SK-N-SH (cell line): ENCODE measurements at regions not wholly inside any gene's neighbourhood (a gene's known extent, or its start where the extent isn't known, plus 50 kb on each side); places are given as distances from the start of the nearest gene placed in this dataset.

Source experiments
- CTCF ChIA-PET: fragments of 300-600, 350-600 bp; formaldehyde crosslinking; extraction: SDS; loops from one replicate; lab custom pipeline; 2021; lab: Yijun Ruan, JAX
- POLR2A ChIA-PET: fragments of 350-600 bp; sonication (Branson Sonifier 250); formaldehyde crosslinking; extraction: SDS; loops from one replicate; lab custom pipeline; 2020; ENCODE audit warnings: antibody characterized with exemption, inconsistent platforms; lab: Yijun Ruan, JAX
- DNase-seq: peaks from one replicate; pipeline ENCODE4 v3.0.0; 2012
- H2AFZ ChIP-seq: fragments of 200-600 bp; sonication (generic); 2 replicates; pipeline ENCODE4 v1.8.1; 2016; ENCODE audit warnings: antibody characterized with exemption, mild to moderate bottlenecking, low read depth
- H3F3A ChIP-seq: fragments of 200-600 bp; sonication (generic); replicated peaks from 2 replicates; pipeline ENCODE3; 2016; ENCODE audit warnings: antibody characterized with exemption, mild to moderate bottlenecking; ENCODE audit not compliant: insufficient read depth
- H3K27ac ChIP-seq, 2 experiments: fragments of 200-500 bp in 1 of 2; fragments of 200-600 bp in 1 of 2; sonication (Bioruptor generic) in 1 of 2; sonication (generic), shearing (Covaris generic) in 1 of 2; 2 replicates each; pipeline versions ENCODE4 v1.5.1 to v1.6.1; 2014 to 2016; ENCODE audit warnings: low read depth in 2 of 2, inconsistent platforms in 1 of 2, low read length in 1 of 2, mild to moderate bottlenecking in 1 of 2, mixed read lengths in 1 of 2
- H3K27me3 ChIP-seq: fragments of 200-600 bp; sonication (generic), shearing (Covaris generic); 2 replicates; pipeline ENCODE4 v1.6.1; 2016; ENCODE audit warnings: mixed run types; ENCODE audit not compliant: insufficient read depth
- H3K36me3 ChIP-seq, 2 experiments: fragments of 200-500 bp in 1 of 2; fragments of 200-600 bp in 1 of 2; sonication (Bioruptor generic) in 1 of 2; sonication (generic) in 1 of 2; replicated peaks in 1 of 2; 2 replicates each; pipeline versions ENCODE3 to v1.5.1; 2014 to 2016; ENCODE audit warnings: low read length in 1 of 2, mild to moderate bottlenecking in 1 of 2; ENCODE audit not compliant: insufficient read depth in 2 of 2, control insufficient read depth in 1 of 2
- H3K4me1 ChIP-seq, 2 experiments: fragments of 200-500 bp in 1 of 2; fragments of 200-600 bp in 1 of 2; sonication (Bioruptor generic) in 1 of 2; sonication (generic), shearing (Covaris generic) in 1 of 2; 2 replicates each; pipeline versions ENCODE4 v1.5.1 to v1.6.1; 2014 to 2016; ENCODE audit warnings: low read depth in 1 of 2, low read length in 1 of 2, mixed run types in 1 of 2; ENCODE audit not compliant: insufficient read depth in 2 of 2, control insufficient read depth in 1 of 2
- H3K4me2 ChIP-seq: fragments of 200-600 bp; sonication (generic), shearing (Covaris generic); 2 replicates; pipeline ENCODE4 v1.6.1; 2017; ENCODE audit warnings: mixed run types
- H3K4me3 ChIP-seq, 2 experiments: fragments of 200-500 bp in 1 of 2; fragments of 200-600 bp in 1 of 2; sonication (Bioruptor generic) in 1 of 2; sonication (generic), shearing (Covaris generic) in 1 of 2; 2 replicates each; pipeline versions ENCODE4 v1.5.1 to v1.8.1; 2014 to 2016; ENCODE audit warnings: low read depth in 2 of 2, inconsistent platforms in 1 of 2, low read length in 1 of 2, mild to moderate bottlenecking in 1 of 2, mixed read lengths in 1 of 2, moderate library complexity in 1 of 2
- H3K79me2 ChIP-seq: fragments of 200-600 bp; sonication (generic); 2 replicates; pipeline ENCODE4 v1.8.1; 2017; ENCODE audit warnings: mild to moderate bottlenecking; ENCODE audit not compliant: insufficient read depth
- H3K9ac ChIP-seq: fragments of 200-600 bp; sonication (generic); 2 replicates; pipeline ENCODE4 v1.6.1; 2017; ENCODE audit warnings: mixed run types
- H3K9me2 ChIP-seq: fragments of 200-600 bp; sonication (generic); 2 replicates; pipeline ENCODE4 v1.6.1; 2017; ENCODE audit warnings: mixed run types
- H3K9me3 ChIP-seq: fragments of 200-600 bp; sonication (generic); 2 replicates; pipeline ENCODE4 v1.6.1; 2017; ENCODE audit warnings: mixed run types, mild to moderate bottlenecking, moderate library complexity
- H4K20me1 ChIP-seq: fragments of 200-600 bp; sonication (generic); 2 replicates; pipeline ENCODE4 v1.6.1; 2017; ENCODE audit warnings: mild to moderate bottlenecking, mixed run types; ENCODE audit not compliant: insufficient read depth
- CHD2 ChIP-seq: fragments of 150-350 bp; IDR thresholded peaks from 2 replicates; pipeline ENCODE4 v1.6.1; 2018; ENCODE audit warnings: low read length; ENCODE audit not compliant: partially characterized antibody
- CTCF ChIP-seq: fragments of 200-600 bp; sonication (generic); IDR thresholded peaks from 2 replicates; pipeline ENCODE4 v1.6.1; 2017; ENCODE audit warnings: antibody characterized with exemption, mild to moderate bottlenecking, moderate library complexity
- ELF1 ChIP-seq: IDR thresholded peaks from 2 replicates; pipeline ENCODE4 v1.4.0; 2012
- EZH2phosphoT487 ChIP-seq: fragments of 200-600 bp; sonication (generic); IDR thresholded peaks from 2 replicates; pipeline ENCODE4 v1.6.1; 2017; ENCODE audit warnings: low read depth, mixed run types, mild to moderate bottlenecking, antibody characterized with exemption, moderate library complexity, borderline replicate concordance
- FOXM1 ChIP-seq: IDR thresholded peaks from 2 replicates; pipeline ENCODE4 v1.4.0; 2012; ENCODE audit warnings: low read depth, mild to moderate bottlenecking
- GATA2 ChIP-seq: sonication (generic); formaldehyde crosslinking; IDR thresholded peaks from 2 replicates; pipeline ENCODE4 v1.5.0; 2020; ENCODE audit warnings: mild to moderate bottlenecking, missing genetic modification reagents
- JUND ChIP-seq: IDR thresholded peaks from 2 replicates; pipeline ENCODE4 v1.4.0; 2012
- MXI1 ChIP-seq: IDR thresholded peaks from 2 replicates; pipeline ENCODE4 v1.6.1; 2012; ENCODE audit warnings: mild to moderate bottlenecking, low read depth, low read length, improper control_type of control experiment
- NRF1 ChIP-seq: IDR thresholded peaks from 2 replicates; pipeline ENCODE4 v1.6.1; 2012; ENCODE audit warnings: low read depth, mild to moderate bottlenecking, low read length
- POLR2AphosphoS5 ChIP-seq: IDR thresholded peaks from 2 replicates; pipeline ENCODE4 v1.6.1; 2012; ENCODE audit warnings: low read depth, low read length
- RAD21 ChIP-seq: IDR thresholded peaks from 2 replicates; pipeline ENCODE4 v1.6.1; 2012; ENCODE audit warnings: mild to moderate bottlenecking, low read length
- RCOR1 ChIP-seq: fragments of 150-350 bp; IDR thresholded peaks from 2 replicates; pipeline ENCODE4 v1.6.1; 2017; ENCODE audit warnings: antibody characterized with exemption, low read length
- RFX5 ChIP-seq: IDR thresholded peaks from 2 replicates; pipeline ENCODE4 v1.6.1; 2012; ENCODE audit warnings: mild to moderate bottlenecking, improper control_type of control experiment, low read length
- RXRA ChIP-seq: IDR thresholded peaks from 2 replicates; pipeline ENCODE4 v1.4.0; 2012; ENCODE audit warnings: low read depth, mild to moderate bottlenecking, borderline replicate concordance
- SMC3 ChIP-seq: IDR thresholded peaks from 2 replicates; pipeline ENCODE4 v1.6.1; 2012; ENCODE audit warnings: low read depth, low read length, improper control_type of control experiment
- TAF1 ChIP-seq: IDR thresholded peaks from 2 replicates; pipeline ENCODE4 v1.6.1; 2012; ENCODE audit warnings: low read depth, mild to moderate bottlenecking, low read length, moderate library complexity, borderline replicate concordance
- TCF12 ChIP-seq: IDR thresholded peaks from 2 replicates; pipeline ENCODE4 v1.4.0; 2012
- USF2 ChIP-seq: fragments of 150-350 bp; IDR thresholded peaks from 2 replicates; pipeline ENCODE4 v1.6.1; 2017; ENCODE audit warnings: antibody characterized with exemption, low read length, low read depth, borderline replicate concordance
- YY1 ChIP-seq: IDR thresholded peaks from 2 replicates; pipeline ENCODE4 v1.4.0; 2012; ENCODE audit warnings: low read depth, mild to moderate bottlenecking
- WGBS: methylation state at CpG from one replicate; pipeline ENCODE4 v1.1.6; 2017; ENCODE audit warnings: low lambda C conversion rate; 5-methylcytosine and 5-hydroxymethylcytosine counted together
- TF ChIP-seq, protein P1 (sequence below): IDR thresholded peaks from 2 replicates; pipeline ENCODE4; 2012
- TF ChIP-seq, protein P2 (sequence below): IDR thresholded peaks from 2 replicates; pipeline ENCODE4 v1.4.0; 2012; ENCODE audit warnings: low read depth, borderline replicate concordance

GRCh38 chr10:84805149-84805548 lies 476.8 kb downstream of the CCSER2 start:
- WGBS = 13% methylated on average over 2 of the region's 2 CpGs
- Histone ChIP-seq H3K9me2 (no peaks in the 10 kb centered on the region), H3K27ac (no peak overlapping the region), H3K4me1 (no peaks in the 10 kb centered on the region; a peak in 1 of 4 replicates), H3K79me2 (no peaks in the 10 kb centered on the region), H2AFZ (no peak overlapping the region), H3K9ac (no peak overlapping the region), H3K36me3 (no peaks in the 10 kb centered on the region), H3K4me2 (no peak overlapping the region), H3F3A (no peaks in the 10 kb centered on the region), H3K9me3 (no peaks in the 10 kb centered on the region), H3K4me3 (no peak overlapping the region), H3K27me3 (no peaks in the 10 kb centered on the region), H4K20me1 (no peaks in the 10 kb centered on the region)
- ChIA-PET CTCF (no interaction called here), POLR2A (no interaction called here)
- TF ChIP-seq USF2 (no peak), RXRA (no peak), RCOR1 (no peak), NRF1 (no peak), EZH2phosphoT487 (no peak), MXI1 (no peak), FOXM1 (no peak), TCF12 (no peak), YY1 (no peak), CHD2 (no peak), TAF1 (no peak), ELF1 (no peak), JUND (no peak), RAD21 (no peak), SMC3 (no peak)
- TF ChIP-seq, protein P1, sequence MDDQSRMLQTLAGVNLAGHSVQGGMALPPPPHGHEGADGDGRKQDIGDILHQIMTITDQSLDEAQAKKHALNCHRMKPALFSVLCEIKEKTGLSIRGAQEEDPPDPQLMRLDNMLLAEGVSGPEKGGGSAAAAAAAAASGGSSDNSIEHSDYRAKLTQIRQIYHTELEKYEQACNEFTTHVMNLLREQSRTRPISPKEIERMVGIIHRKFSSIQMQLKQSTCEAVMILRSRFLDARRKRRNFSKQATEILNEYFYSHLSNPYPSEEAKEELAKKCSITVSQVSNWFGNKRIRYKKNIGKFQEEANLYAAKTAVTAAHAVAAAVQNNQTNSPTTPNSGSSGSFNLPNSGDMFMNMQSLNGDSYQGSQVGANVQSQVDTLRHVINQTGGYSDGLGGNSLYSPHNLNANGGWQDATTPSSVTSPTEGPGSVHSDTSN = no peak
- TF ChIP-seq, all 33 proteins: peak for 0
- no peak for DNase-seq

DNA sequence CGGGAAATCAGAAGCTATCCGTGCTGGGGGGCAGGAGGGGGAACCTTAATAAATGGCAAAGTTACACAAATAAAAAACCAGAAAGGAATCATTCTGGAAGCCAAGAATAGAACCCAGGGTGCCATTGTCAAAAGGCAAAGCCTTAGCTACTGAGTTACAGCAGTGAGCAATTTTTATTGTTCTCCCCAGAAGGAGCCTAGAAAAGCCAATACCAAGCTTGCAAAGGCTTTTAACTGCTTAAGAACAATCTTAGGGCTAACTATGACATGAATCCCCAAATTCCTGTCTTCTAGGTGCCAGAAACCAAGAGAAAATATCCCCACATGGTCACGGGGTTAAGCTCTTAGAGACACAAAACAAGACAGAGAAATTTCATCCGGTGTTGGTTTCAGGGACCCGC lies 482.7 kb downstream of the CCSER2 start:
- H3K36me3 ChIP-seq = no peaks in the 10 kb centered on the region
- no peak for TF ChIP-seq JUND
- TF ChIP-seq MXI1 = no peak
- TF ChIP-seq YY1 = no peak
- TF ChIP-seq ELF1 = no peak
- TF ChIP-seq, protein P1 = no peak
- TF ChIP-seq NRF1 = no peak
- TF ChIP-seq RFX5 = no peak
- no peak for TF ChIP-seq RCOR1
- no peak for TF ChIP-seq POLR2AphosphoS5
- TF ChIP-seq SMC3 = no peak
- TF ChIP-seq EZH2phosphoT487 = no peak
- no peak for TF ChIP-seq CTCF
- TF ChIP-seq, protein P2, sequence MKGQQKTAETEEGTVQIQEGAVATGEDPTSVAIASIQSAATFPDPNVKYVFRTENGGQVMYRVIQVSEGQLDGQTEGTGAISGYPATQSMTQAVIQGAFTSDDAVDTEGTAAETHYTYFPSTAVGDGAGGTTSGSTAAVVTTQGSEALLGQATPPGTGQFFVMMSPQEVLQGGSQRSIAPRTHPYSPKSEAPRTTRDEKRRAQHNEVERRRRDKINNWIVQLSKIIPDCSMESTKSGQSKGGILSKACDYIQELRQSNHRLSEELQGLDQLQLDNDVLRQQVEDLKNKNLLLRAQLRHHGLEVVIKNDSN = no peak
- TF ChIP-seq GATA2 (CRISPR knock-in tag) = no peak
- TF ChIP-seq, all 33 proteins: peak for 0
- H3K9me2 ChIP-seq = no peaks in the 10 kb centered on the region
- H2AFZ ChIP-seq = no peak overlapping the region
- H3K9me3 ChIP-seq = no peaks in the 10 kb centered on the region
- ChIA-PET POLR2A (no interaction called here), CTCF (interaction anchor here (1.0 to 1.6 kb wide), 3 partner anchors 10 to 26 kb away, joined by 3 to 4 read pairs (median 4); no protein-coding TSS in a partner anchor)
- 40% methylated on average over 5 of the region's 5 CpGs for WGBS
- H3K9ac ChIP-seq = no peak overlapping the region
- H3K27me3 ChIP-seq = no peaks in the 10 kb centered on the region
- no peak overlapping the region for H3K4me2 ChIP-seq
- H3F3A ChIP-seq = no peaks in the 10 kb centered on the region
- H3K79me2 ChIP-seq = no peaks in the 10 kb centered on the region
- no peaks in the 10 kb centered on the region for H3K4me1 ChIP-seq
- no peak overlapping the region for H3K27ac ChIP-seq
- no peak for DNase-seq
- H3K4me3 ChIP-seq = no peak overlapping the region
- no peaks in the 10 kb centered on the region for H4K20me1 ChIP-seq
